ENCODE measurements at regions not wholly inside any gene's neighbourhood (a gene's known extent, or its start where the extent isn't known, plus 50 kb on each side); places are given as distances from the start of the nearest gene placed in this dataset.

GRCh38 chr16:27649021-27649420, 99.1 kb downstream of the KATNIP start:
- TF ChIP-seq EZH2 (IDR thresholded peaks at IDR 0.05; ENCODE audit: borderline replicate concordance, low read depth, low read length): no peak
- TF ChIP-seq YY1 (IDR thresholded peaks at IDR 0.05; ENCODE audit: borderline replicate concordance in 1 of 3, control insufficient read depth in 1 of 3, extremely low read depth in 1 of 3, insufficient read depth in 3 of 3, insufficient read length in 1 of 3, insufficient replicate concordance in 2 of 3, low read depth in 1 of 3, low read length in 2 of 3): no peak
- TF ChIP-seq GABPB1 (CRISPR knock-in tag; IDR thresholded peaks at IDR 0.05): no peak
- no peak for TF ChIP-seq ZNF140 (CRISPR knock-in tag; IDR thresholded peaks at IDR 0.05)
- TF ChIP-seq, protein P1, sequence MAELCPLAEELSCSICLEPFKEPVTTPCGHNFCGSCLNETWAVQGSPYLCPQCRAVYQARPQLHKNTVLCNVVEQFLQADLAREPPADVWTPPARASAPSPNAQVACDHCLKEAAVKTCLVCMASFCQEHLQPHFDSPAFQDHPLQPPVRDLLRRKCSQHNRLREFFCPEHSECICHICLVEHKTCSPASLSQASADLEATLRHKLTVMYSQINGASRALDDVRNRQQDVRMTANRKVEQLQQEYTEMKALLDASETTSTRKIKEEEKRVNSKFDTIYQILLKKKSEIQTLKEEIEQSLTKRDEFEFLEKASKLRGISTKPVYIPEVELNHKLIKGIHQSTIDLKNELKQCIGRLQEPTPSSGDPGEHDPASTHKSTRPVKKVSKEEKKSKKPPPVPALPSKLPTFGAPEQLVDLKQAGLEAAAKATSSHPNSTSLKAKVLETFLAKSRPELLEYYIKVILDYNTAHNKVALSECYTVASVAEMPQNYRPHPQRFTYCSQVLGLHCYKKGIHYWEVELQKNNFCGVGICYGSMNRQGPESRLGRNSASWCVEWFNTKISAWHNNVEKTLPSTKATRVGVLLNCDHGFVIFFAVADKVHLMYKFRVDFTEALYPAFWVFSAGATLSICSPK (IDR thresholded peaks at IDR 0.05; ENCODE audit: borderline replicate concordance): no peak
- TF ChIP-seq SIN3B (IDR thresholded peaks at IDR 0.05; ENCODE audit: low read depth): no peak
- TF ChIP-seq SMARCB1 (IDR thresholded peaks at IDR 0.05; ENCODE audit: insufficient read length, low read depth): no peak
- TF ChIP-seq NR4A1 (CRISPR knock-in tag; IDR thresholded peaks at IDR 0.05): no peak
- no peak for TF ChIP-seq NR4A1 (tag; IDR thresholded peaks at IDR 0.05)
- no peak for TF ChIP-seq ZNF197 (CRISPR knock-in tag; IDR thresholded peaks at IDR 0.05; ENCODE audit: low read depth)
- TF ChIP-seq GTF2F1 (IDR thresholded peaks at IDR 0.05; ENCODE audit: low read depth, low read length): no peak
- TF ChIP-seq MAZ (CRISPR knock-in tag; conservative IDR thresholded peaks at IDR 0.05 in 1 of 2, IDR thresholded peaks at IDR 0.05 in 1 of 2): no peak
- TF ChIP-seq FOS (IDR thresholded peaks at IDR 0.05; ENCODE audit: extremely low read depth, insufficient read length): no peak
- no peak for TF ChIP-seq CHD1 (IDR thresholded peaks at IDR 0.05; ENCODE audit: low read length)
- TF ChIP-seq USF2 (CRISPR knock-in tag; IDR thresholded peaks at IDR 0.05): no peak
